Ovary (tissue), 3 donors: ENCODE measurements at regions not wholly inside any gene's neighbourhood (a gene's known extent, or its start where the extent isn't known, plus 50 kb on each side); places are given as distances from the start of the nearest gene placed in this dataset.

ENCODE experiments used
- EP300 ChIP-seq: sonication (generic); formaldehyde crosslinking; IDR thresholded peaks from one replicate; pipeline ENCODE4 v1.6.1; 2017; ENCODE audit warnings: antibody characterized with exemption
- POLR2A ChIP-seq: fragments of 450-650 bp; IDR thresholded peaks from one replicate; pipeline ENCODE4 v1.6.1; 2017; ENCODE audit warnings: antibody characterized with exemption, mild to moderate bottlenecking, moderate library complexity
- TF ChIP-seq, protein P1 (sequence below), 3 donors: fragments of 450-650 bp in 2 of 3; fragments of 200-600 bp in 1 of 3; IDR thresholded peaks; one replicate each; pipeline versions ENCODE4 v1.5.1 to v1.8.0; 2016 to 2022; ENCODE audit warnings: antibody characterized with exemption in 3 of 3, mild to moderate bottlenecking in 1 of 3
- donor health status: DM: no; HTN: no; CAD: no.

DNA sequence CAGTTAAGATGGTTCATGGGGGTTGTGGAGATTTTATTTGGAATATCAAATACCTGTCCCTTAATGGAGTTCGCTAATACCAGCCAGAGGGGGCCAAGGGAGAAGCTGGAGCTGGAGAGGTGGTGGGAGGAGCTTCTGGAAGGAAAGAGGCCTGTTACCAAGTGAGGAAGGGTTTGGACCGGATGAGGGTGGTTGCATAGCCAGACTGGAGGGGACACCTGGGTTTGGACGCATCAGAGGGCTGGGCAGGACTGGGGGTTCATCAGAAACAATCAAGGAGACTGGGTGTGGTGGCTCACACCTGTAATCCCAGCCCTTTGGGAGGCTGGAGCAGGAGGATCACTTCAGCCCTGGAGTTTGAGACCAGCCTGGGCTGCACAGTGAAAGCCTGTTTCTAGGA lies 111.8 kb upstream of the IER5L start:
- TF ChIP-seq POLR2A (no peak), EP300 (no peak)
- TF ChIP-seq, protein P1, sequence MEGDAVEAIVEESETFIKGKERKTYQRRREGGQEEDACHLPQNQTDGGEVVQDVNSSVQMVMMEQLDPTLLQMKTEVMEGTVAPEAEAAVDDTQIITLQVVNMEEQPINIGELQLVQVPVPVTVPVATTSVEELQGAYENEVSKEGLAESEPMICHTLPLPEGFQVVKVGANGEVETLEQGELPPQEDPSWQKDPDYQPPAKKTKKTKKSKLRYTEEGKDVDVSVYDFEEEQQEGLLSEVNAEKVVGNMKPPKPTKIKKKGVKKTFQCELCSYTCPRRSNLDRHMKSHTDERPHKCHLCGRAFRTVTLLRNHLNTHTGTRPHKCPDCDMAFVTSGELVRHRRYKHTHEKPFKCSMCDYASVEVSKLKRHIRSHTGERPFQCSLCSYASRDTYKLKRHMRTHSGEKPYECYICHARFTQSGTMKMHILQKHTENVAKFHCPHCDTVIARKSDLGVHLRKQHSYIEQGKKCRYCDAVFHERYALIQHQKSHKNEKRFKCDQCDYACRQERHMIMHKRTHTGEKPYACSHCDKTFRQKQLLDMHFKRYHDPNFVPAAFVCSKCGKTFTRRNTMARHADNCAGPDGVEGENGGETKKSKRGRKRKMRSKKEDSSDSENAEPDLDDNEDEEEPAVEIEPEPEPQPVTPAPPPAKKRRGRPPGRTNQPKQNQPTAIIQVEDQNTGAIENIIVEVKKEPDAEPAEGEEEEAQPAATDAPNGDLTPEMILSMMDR (IDR thresholded peaks at IDR 0.05), result no peak
